ENCODE measurements at regions not wholly inside any gene's neighbourhood (a gene's known extent, or its start where the extent isn't known, plus 50 kb on each side); places are given as distances from the start of the nearest gene placed in this dataset.

DNA sequence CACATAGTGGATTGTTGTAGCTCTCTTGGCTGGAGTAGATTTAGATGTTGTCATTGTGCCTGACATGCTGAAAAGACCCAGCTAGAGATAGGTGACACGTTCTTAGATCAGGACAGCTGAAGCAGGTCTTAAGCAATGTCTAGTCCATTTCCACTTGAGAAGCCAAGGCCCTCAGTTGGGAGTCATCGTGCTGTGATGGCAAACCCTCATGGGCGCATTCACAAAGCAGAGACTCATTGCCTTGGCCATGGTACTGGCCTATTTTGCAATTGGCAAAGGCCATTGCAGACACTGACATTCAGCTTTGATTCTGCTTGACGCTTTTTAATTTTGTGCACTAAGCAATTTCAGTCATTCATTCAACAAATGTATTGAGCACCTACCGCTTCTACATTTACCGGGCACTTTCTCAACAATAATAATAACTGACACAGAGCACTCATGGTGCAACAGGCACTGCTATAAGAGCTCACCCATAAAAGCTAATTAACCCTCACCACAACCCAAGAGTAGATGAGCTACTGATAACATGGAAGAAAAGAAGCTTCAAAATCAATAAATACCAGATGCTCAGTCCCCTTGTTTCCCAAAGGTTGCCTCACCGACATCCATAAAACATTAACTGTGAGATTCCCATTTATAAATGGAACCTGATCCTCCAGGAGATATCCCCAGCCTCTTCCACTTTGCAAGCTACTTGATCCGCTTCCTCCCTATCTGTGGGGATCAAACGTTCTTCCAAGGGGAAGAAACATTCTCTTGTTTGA, 200.1 kb downstream of the TLE3 start:
- TF ChIP-seq GATA1 (IDR thresholded peaks at IDR 0.05; ENCODE audit: low read depth, low read length): no peak
- TF ChIP-seq POLR2A (IDR thresholded peaks at IDR 0.05; ENCODE audit: low read length): no peak
- DNase-seq: no peak

DNA sequence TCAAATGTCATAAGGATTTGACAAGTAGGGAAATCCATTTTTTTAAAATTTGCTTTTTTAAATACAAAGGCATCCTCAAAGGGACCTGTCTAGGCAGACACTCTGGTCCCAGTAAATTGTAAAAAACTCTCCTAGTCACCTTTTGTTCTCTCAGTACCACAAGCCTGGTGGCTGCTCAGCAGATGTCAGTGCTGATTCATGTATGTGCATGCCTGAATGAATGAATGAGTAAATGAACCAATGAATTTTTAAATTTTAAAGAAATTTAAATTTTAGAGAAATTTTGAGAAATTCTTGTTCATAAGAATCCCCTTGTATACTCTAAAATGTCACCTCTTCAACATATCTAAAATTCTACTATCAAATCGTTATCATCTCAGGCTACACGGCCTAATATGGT, 199.5 kb downstream of the TLE3 start:
- no peak for DNase-seq
- no peak for TF ChIP-seq GATA1 (IDR thresholded peaks at IDR 0.05; ENCODE audit: low read depth, low read length)
- no peak for TF ChIP-seq POLR2A (IDR thresholded peaks at IDR 0.05; ENCODE audit: low read length)

DNA sequence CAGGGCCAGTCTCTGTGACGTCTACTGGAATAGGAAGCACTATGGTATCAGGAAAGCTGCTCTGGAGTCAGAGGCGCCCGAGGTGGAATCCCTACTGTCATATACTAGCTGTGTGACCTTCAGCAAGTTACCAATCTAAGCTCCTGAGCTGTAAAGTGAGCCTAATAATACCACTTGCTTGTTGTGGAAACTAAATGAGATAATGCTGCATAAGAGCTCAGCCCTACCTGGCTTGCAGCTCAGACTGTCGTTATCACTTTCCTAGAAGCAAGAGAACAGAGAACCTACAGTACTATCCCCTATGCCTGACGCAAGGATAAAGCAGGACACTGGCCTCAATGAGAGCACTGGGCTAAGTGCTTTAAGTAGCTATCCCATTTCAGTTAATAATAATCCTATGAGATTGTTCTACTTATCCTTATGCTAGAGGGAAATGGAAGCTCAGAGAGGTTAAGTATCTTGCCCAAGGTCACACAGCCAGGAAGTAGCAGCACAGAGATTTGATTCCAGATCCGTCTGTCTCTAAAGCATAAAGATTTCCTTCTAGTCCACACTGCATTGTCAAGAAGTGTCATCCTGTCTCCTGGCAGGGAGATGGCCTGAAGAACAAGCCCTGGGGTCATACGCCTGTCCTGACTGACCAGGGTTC, 195.2 kb downstream of the TLE3 start:
- TF ChIP-seq POLR2A (IDR thresholded peaks at IDR 0.05; ENCODE audit: low read length) (no peak), GATA1 (IDR thresholded peaks at IDR 0.05; ENCODE audit: low read depth, low read length) (no peak)

DNA sequence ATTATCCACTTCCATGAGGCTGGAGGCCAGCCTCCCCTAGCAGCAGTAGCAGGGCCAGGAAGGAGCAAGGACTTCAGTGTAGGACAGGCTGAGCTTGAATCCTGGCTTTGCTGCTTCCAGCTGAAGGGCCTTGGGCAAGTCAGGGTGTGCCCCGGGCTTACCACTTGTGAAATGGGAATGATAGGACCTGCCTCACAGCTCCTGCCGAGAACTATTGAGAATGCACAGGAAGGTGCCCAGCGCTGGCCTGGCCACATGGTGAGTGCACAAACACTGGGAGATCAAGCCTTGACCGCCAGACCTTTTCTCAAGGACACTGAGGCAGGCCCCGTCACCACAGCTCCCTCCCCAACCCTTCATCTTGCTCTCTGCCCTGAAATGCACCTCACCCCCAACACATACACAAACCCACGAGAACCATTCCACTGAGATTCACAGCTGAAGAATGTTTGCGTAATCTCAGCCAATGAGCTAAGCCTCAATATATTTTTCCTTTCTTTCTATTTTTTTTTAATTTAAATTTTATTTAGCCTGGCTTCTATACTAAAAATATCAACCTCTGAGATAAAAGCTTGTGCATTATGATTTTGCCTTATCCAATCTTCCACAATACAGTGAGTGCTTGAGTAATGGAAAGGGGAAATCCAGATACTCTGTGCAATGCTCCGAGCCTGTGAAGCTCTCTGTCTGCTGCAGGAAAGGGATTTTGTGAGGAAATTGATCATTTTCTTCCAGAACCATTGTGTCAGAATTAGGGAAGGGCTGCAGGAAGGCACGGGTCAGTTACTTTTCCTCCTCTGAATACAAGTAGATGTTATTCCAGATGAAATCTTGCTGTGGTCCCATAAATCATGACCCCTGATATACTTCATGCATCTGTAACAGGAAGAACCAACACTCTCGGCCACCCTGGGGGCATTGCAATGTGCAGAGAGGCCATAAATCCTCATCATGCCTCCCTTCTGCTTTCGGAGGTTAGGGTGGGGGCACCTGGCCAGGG, 193.9 kb downstream of the TLE3 start:
- no peak for DNase-seq
- TF ChIP-seq POLR2A (IDR thresholded peaks at IDR 0.05; ENCODE audit: low read length) (no peak), GATA1 (IDR thresholded peaks at IDR 0.05; ENCODE audit: low read depth, low read length) (no peak)

More for the DNA sequence above, 195.2 kb downstream of the TLE3 start:
- DNase-seq: no peak

DNA sequence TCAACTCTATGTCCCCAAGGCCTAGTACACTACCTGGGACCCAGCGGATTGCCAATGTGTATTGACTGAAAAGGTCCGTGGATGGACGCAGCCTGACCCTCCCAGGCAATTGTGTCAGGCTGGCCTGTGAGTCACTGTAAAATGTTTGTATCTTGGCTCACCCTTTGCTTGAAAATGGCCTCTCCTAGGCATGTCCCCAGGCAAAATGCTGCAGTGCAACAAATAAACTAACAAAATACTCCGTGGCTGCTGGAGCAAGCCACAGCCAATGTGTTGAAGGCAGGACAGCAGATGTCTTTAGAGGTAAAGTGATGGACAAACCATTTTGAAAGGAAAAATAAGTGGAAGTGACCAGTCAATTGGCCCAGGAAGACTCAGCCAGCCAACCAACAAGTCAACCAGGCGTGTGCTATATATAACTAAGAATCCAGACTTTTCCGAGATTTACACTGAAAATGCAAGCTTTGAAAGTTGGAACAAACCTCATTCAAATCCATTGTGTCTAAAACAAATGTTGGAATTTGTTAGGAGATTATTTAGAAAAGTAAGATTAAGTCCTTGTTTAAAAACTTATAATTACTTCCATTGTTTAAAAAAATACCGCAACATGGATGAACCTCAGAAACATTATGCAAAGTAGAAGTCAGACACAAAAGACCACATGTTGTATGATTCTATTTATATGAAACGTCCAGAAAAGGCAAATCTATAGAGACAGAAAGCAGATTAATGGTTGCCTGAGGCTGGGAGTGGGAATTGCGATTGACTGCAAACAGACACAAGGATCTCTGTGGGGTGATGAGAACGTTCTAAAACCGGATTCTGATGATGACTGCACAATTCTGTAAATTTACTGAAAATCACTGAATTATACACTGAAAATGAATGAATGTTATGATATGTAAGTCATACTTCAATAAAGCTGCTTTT, 191.2 kb downstream of the TLE3 start:
- no peak for TF ChIP-seq GATA1 (IDR thresholded peaks at IDR 0.05; ENCODE audit: low read depth, low read length)
- no peak for TF ChIP-seq POLR2A (IDR thresholded peaks at IDR 0.05; ENCODE audit: low read length)
- DNase-seq: no peak

DNA sequence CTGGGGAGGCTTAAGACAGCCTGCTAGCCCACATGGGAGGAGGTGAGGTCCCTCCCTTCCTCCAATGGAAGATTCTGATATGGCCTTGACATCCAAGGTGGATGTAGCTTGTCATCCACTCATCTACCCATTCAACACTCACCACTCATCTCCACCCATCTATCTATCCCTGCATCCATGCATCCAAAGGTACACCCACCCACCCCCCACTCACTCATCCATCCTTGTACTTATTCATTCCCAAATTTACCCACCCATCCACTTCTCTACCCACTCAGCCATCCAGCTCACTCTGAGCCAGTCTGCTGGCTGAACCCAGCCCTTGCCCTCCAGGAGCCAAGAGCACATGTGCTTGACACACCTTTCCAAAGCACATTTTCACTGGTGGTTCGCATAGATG, 189.7 kb downstream of the TLE3 start:
- no peak for TF ChIP-seq POLR2A (IDR thresholded peaks at IDR 0.05; ENCODE audit: low read length)
- no peak for TF ChIP-seq GATA1 (IDR thresholded peaks at IDR 0.05; ENCODE audit: low read depth, low read length)
- no peak for DNase-seq

DNA sequence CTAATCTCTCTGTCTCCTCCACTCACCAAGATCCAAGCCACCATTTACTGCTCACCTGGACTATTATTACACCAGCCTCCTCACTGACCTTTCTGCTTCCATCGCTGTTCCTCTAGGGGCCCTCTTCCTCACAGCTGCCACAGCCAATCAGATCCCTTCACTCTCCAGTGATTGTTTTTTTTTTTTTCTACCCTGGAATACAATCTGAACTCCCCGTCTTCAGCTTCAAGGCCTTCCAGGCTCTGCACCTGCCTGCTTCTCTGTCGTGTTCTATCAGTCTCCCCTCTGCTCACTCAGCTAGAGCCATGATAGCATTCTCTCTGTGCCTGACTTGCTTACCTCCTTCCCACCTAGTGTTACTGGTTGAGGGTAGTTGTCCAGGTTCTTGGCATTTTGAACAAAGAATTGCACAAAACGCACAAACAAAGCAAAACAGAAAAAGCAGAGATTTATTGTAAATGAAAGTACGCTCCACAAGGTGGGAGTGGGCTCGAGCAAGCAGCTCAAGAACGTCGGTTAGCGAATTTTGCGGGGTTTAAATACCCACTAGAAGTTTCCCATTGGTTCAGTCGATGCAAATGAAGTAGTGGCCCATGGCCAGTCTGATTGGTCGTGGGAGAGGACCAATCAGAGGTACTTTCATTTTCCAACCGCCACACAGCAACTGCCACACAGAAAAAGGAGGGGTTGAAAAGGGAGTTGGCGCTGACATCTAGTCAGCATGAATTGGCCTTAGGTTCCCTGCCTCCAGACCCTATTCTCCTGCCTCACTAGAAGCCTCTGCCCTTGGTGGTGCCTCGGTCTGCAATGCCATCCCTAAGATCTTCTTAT, 188.9 kb downstream of the TLE3 start:
- TF ChIP-seq GATA1 (IDR thresholded peaks at IDR 0.05; ENCODE audit: low read depth, low read length) (no peak), POLR2A (IDR thresholded peaks at IDR 0.05; ENCODE audit: low read length) (no peak)

DNA sequence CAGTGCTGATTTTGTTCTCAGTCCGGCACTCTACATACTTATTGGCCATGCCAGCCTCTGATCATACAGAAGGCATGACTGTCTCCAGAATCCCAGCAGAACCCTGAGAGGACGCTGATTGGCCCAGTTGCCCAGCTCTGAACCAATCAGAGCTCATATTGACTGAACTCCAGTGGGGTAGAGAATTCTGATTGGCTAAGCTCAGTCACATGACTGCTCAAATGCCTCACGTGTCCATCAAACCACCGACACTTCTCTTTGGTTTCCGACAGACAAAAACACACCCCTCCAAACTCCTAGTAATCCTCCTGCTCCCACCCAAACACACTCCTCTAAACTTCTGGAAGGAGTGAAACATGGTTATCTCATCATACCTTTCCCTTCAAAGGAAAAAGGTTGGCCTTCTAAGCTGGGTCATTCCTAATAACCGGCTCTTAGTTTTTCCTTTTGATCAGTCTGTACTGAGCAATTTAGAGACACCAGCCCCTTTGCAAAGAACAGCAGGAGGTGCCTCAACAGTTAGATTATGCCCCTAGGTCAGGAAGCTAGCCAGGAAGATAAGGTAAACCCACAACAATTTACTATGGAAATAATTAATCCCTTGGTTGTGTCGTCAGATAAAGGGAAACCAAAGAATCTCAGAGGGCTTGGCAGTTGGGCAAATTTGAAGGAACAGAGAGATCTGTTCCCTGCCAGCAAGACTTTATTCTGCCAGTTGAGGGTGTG, 187.8 kb downstream of the TLE3 start:
- peak in 1 of 2 experiments; percentile 3 for DNase-seq
- TF ChIP-seq POLR2A (IDR thresholded peaks at IDR 0.05; ENCODE audit: low read length) (no peak), GATA1 (IDR thresholded peaks at IDR 0.05; ENCODE audit: low read depth, low read length) (no peak)

More for the DNA sequence above, 188.9 kb downstream of the TLE3 start:
- peak in 1 of 2 experiments; percentile 5 for DNase-seq

DNA sequence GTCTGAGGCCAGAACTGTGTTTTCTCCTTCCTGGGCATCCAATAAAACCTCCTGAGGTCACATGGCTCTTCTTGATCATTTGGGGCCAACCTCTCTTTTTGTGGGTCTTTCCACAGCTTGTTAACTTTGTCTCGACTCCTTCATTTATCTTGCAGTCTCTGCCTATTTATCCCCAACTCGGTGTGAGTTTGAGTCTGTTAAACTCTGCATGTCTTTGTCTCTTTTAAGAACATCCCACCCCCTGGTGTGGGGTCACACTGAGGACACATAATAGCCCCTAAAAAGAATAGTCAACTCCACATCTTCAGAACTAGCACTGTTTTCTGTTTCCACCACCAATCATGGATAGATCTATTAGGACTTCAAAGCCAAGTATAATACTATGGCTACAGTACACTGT, 187.2 kb downstream of the TLE3 start:
- DNase-seq: no peak
- no peak for TF ChIP-seq GATA1 (IDR thresholded peaks at IDR 0.05; ENCODE audit: low read depth, low read length)
- TF ChIP-seq POLR2A (IDR thresholded peaks at IDR 0.05; ENCODE audit: low read length): no peak

DNA sequence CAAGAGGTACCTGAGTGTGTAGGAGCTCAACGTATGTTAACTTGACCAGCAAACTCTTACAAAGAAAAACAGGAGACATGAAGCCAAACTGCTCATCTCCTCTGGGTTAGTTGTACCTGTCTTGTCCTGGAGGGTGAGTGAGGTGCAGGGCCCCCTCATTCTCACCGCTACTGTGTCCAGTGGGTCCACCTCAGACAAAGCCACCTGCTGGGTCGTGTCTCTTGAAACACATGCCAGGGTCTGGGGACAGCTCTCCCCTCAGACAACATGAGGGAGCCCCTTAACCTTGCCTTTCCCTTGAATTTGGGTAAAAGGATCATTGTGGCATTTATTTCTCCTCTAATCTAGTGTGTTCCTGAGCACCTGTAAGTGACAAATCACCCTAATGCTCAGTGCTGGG, 185.6 kb downstream of the TLE3 start:
- no peak for TF ChIP-seq GATA1 (IDR thresholded peaks at IDR 0.05; ENCODE audit: low read depth, low read length)
- no peak for TF ChIP-seq POLR2A (IDR thresholded peaks at IDR 0.05; ENCODE audit: low read length)
- DNase-seq: no peak

DNA sequence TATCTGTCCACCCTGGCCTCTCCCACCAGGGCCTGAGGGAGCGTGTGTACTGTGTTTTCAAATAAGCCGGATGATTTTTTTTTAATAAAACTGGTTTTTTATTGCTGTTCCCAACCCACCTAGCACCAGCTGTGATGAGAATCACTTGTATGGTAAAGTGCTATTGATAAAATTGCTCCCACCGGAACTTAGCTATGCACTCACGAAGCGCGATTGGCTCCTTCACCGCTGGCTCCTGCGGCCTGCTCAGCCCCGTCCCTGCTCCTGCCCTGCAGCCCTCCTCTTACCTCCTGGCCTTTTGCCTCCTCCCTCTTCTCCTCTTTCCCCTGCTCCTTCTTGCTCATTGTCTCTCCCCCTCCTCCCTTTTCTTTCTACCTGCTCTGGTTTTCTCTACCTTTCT, 183.7 kb downstream of the TLE3 start:
- no peak for DNase-seq
- TF ChIP-seq GATA1 (IDR thresholded peaks at IDR 0.05; ENCODE audit: low read depth, low read length): no peak
- no peak for TF ChIP-seq POLR2A (IDR thresholded peaks at IDR 0.05; ENCODE audit: low read length)
